T-helper 1 cell treated with Interleukin-12 subunit alpha and Interleukin-12 subunit beta and Interleukin-4 antibody, amounts not matched to agents 30 ng/mL and 1 ng/mL, for 36 hours (primary cell): ENCODE measurements at regions not wholly inside any gene's neighbourhood (a gene's known extent, or its start where the extent isn't known, plus 50 kb on each side); places are given as distances from the start of the nearest gene placed in this dataset.

Experiments
- intact Hi-C: fragments of 100-400 bp; cut with micrococcal nuclease; formaldehyde crosslinking; loops from one replicate; pipeline ENCODE4 v1.15.1; 2024

GRCh38 chr2:45072862-45073237 is 63.6 kb upstream of the SIX2 start:
- intact Hi-C loops, result no loop called here

- intact Hi-C loops, result no loop called here
Observed at GRCh38 chr2:45072064-45072861, 63.0 kb upstream of the SIX2 start.

- intact Hi-C loops, result no loop called here
Observed at GRCh38 chr2:45070113-45070652, 60.9 kb upstream of the SIX2 start.

GRCh38 chr2:45069684-45070083 is 60.4 kb upstream of the SIX2 start:
- intact Hi-C loops, result no loop called here

- intact Hi-C loops, result no loop called here
Observed at GRCh38 chr2:45068571-45069140, 59.4 kb upstream of the SIX2 start.

GRCh38 chr2:45067859-45068570 is 58.8 kb upstream of the SIX2 start:
- intact Hi-C loops, result no loop called here
